Caco-2 (cell line): ENCODE measurements at regions not wholly inside any gene's neighbourhood (a gene's known extent, or its start where the extent isn't known, plus 50 kb on each side); places are given as distances from the start of the nearest gene placed in this dataset.

Experiments
- BruUV-seq: library from RNA; stranded (reverse); fragments of 400-500 nt; replicated peaks from 2 replicates; lab custom pipeline; 2021; lab: Mats Ljungman, UMichigan
- CTCF ChIA-PET: fragments of 300-600 bp; sonication (Branson Sonifier 250); formaldehyde crosslinking; loops from one replicate; lab custom pipeline; 2022; ENCODE audit warnings: antibody characterized with exemption; lab: Charles Lee
- POLR2A ChIA-PET: fragments of 300-600 bp; sonication (Branson Sonifier 250); formaldehyde crosslinking; loops from one replicate; lab custom pipeline; 2022; ENCODE audit warnings: antibody characterized with exemption; lab: Charles Lee
- DNase-seq, 2 experiments: peaks; one replicate each; pipeline versions ENCODE4 v3.0.0 to v3.0.0-alpha.2; 2020 to 2022
- H3K27me3 ChIP-seq: replicated peaks from 2 replicates; pipeline ENCODE4 v1.6.0; 2011; ENCODE audit warnings: low read length; ENCODE audit not compliant: control insufficient read depth, insufficient read depth
- H3K36me3 ChIP-seq: 2 replicates; pipeline ENCODE4 v1.5.1; 2011; ENCODE audit warnings: low read length; ENCODE audit not compliant: control insufficient read depth, insufficient read depth
- H3K4me1 ChIP-seq: fragments of 250-450 bp; sonication (Bioruptor Pico); 2 replicates; pipeline ENCODE4 v1.5.1; 2020; ENCODE audit warnings: mild to moderate bottlenecking
- H3K4me3 ChIP-seq: 2 replicates; pipeline ENCODE4 v1.5.1; 2011; ENCODE audit warnings: low read depth, mild to moderate bottlenecking, control low read depth, low read length
- H3K9me3 ChIP-seq: fragments of 250-450 bp; sonication (Bioruptor Pico); 2 replicates; pipeline ENCODE4 v1.5.1; 2020; ENCODE audit warnings: mild to moderate bottlenecking, moderate library complexity
- H3K27ac Mint-ChIP-seq: one replicate; pipeline ENCODE4 v1.8.0; 2022; ENCODE audit warnings: mixed read lengths; ENCODE audit not compliant: unreplicated experiment
- H3K27me3 Mint-ChIP-seq: one replicate; pipeline ENCODE4 v1.8.0; 2022; ENCODE audit warnings: mixed read lengths; ENCODE audit not compliant: insufficient read depth, unreplicated experiment
- H3K36me3 Mint-ChIP-seq: one replicate; pipeline ENCODE4 v1.8.0; 2022; ENCODE audit warnings: mild to moderate bottlenecking, mixed read lengths; ENCODE audit not compliant: insufficient read depth, unreplicated experiment
- H3K4me1 Mint-ChIP-seq: one replicate; pipeline ENCODE4 v1.8.0; 2022; ENCODE audit warnings: low read depth, mixed read lengths; ENCODE audit not compliant: unreplicated experiment
- H3K4me3 Mint-ChIP-seq: one replicate; pipeline ENCODE4 v1.8.0; 2022; ENCODE audit warnings: mild to moderate bottlenecking, moderate library complexity, mixed read lengths; ENCODE audit not compliant: unreplicated experiment
- H3K9me3 Mint-ChIP-seq: one replicate; pipeline ENCODE4 v1.8.0; 2022; ENCODE audit warnings: mixed read lengths; ENCODE audit not compliant: unreplicated experiment
- intact Hi-C: fragments of 100-400 bp; cut with micrococcal nuclease; formaldehyde crosslinking; loops from one replicate; pipeline ENCODE4 v1.10.0; 2022; ENCODE audit not compliant: unreplicated experiment
- TF ChIP-seq, protein P1 (sequence below), 2 experiments: fragments of 200-600 bp in 1 of 2; IDR thresholded peaks; 1 replicate in 1 of 2; 2 replicates in 1 of 2; pipeline versions ENCODE4 v1.5.1 to v1.8.0; 2011 to 2022; ENCODE audit warnings: antibody characterized with exemption in 1 of 2, control low read depth in 1 of 2, inconsistent platforms in 1 of 2, low read depth in 1 of 2, low read length in 1 of 2, mild to moderate bottlenecking in 1 of 2, moderate library complexity in 1 of 2; ENCODE audit not compliant: insufficient read depth in 1 of 2, severe bottlenecking in 1 of 2, unreplicated experiment in 1 of 2

DNA sequence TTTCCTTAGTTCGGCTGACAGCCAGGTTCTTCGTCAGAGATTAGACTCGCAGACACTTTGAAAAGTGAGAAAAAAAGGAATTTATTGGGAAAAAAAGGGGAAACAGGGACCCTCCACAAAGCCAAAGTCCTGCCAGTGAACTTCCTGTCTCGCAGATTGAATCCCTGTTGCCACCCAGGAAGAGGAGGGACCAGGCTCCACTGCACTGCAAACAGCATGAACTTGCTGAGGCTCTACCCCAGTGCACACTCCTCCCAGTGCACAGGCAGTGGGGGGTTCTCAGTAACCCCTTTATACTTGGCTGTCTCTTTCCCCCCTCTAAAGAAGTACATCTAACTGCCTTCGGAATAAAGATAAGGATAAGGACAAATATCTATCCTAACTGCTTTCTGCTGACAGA is 959.0 kb downstream of the GRIK2 start:
- Mint-ChIP-seq H3K4me1 (no peaks in the 10 kb centered on the region), H3K36me3 (no peaks in the 10 kb centered on the region), H3K27ac (no peak overlapping the region), H3K27me3 (no peaks in the 10 kb centered on the region), H3K4me3 (no peak overlapping the region), H3K9me3 (no peaks in the 10 kb centered on the region)
- Histone ChIP-seq H3K36me3 (no peaks in the 10 kb centered on the region), H3K4me1 (no peaks in the 10 kb centered on the region), H3K4me3 (no peak overlapping the region), H3K9me3 (no peaks in the 10 kb centered on the region), H3K27me3 (no peaks in the 10 kb centered on the region)
- ChIA-PET CTCF (no interaction called here), POLR2A (no interaction called here)
- intact Hi-C loops: no loop called here
- no peak for DNase-seq
- no TSS peak for BruUV-seq
- TF ChIP-seq, protein P1, sequence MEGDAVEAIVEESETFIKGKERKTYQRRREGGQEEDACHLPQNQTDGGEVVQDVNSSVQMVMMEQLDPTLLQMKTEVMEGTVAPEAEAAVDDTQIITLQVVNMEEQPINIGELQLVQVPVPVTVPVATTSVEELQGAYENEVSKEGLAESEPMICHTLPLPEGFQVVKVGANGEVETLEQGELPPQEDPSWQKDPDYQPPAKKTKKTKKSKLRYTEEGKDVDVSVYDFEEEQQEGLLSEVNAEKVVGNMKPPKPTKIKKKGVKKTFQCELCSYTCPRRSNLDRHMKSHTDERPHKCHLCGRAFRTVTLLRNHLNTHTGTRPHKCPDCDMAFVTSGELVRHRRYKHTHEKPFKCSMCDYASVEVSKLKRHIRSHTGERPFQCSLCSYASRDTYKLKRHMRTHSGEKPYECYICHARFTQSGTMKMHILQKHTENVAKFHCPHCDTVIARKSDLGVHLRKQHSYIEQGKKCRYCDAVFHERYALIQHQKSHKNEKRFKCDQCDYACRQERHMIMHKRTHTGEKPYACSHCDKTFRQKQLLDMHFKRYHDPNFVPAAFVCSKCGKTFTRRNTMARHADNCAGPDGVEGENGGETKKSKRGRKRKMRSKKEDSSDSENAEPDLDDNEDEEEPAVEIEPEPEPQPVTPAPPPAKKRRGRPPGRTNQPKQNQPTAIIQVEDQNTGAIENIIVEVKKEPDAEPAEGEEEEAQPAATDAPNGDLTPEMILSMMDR (IDR thresholded peaks at IDR 0.05; ENCODE audit: insufficient read depth in 1 of 2, low read depth in 1 of 2, low read length in 1 of 2, severe bottlenecking in 1 of 2, unreplicated experiment in 1 of 2): no peak

DNA sequence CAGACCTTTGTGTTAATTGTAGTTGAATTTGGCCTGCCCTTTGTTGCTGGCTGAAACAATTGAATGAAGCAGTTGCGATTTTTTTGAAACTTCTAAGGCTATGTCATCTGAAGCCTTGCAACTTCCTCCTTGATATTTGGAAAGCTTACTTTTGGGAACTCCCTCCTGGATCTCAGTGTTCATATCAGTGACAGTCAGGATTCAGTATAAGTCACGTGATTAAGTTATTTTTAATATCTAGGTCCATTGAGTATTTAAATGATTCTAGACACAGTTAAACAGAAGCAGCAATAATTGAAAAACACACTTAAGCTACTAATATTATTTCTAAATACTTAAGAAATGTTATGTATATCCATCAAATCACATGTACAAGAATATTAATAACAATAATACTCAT is 951.3 kb downstream of the GRIK2 start:
- H3K36me3 ChIP-seq: no peaks in the 10 kb centered on the region
- intact Hi-C loops: no loop called here
- TF ChIP-seq, protein P1 (IDR thresholded peaks at IDR 0.05; ENCODE audit: insufficient read depth in 1 of 2, low read depth in 1 of 2, low read length in 1 of 2, severe bottlenecking in 1 of 2, unreplicated experiment in 1 of 2): no peak
- no peaks in the 10 kb centered on the region for H3K27me3 ChIP-seq
- no peak overlapping the region for H3K4me3 ChIP-seq
- no peaks in the 10 kb centered on the region for H3K36me3 Mint-ChIP-seq
- H3K4me3 Mint-ChIP-seq: no peak overlapping the region
- BruUV-seq: no TSS peak
- DNase-seq: no peak
- H3K4me1 Mint-ChIP-seq: no peaks in the 10 kb centered on the region
- H3K9me3 ChIP-seq: no peaks in the 10 kb centered on the region
- no peak overlapping the region for H3K27ac Mint-ChIP-seq
- no peaks in the 10 kb centered on the region for H3K27me3 Mint-ChIP-seq
- POLR2A ChIA-PET: no interaction called here
- CTCF ChIA-PET: no interaction called here
- H3K9me3 Mint-ChIP-seq: no peaks in the 10 kb centered on the region
- H3K4me1 ChIP-seq: no peaks in the 10 kb centered on the region

DNA sequence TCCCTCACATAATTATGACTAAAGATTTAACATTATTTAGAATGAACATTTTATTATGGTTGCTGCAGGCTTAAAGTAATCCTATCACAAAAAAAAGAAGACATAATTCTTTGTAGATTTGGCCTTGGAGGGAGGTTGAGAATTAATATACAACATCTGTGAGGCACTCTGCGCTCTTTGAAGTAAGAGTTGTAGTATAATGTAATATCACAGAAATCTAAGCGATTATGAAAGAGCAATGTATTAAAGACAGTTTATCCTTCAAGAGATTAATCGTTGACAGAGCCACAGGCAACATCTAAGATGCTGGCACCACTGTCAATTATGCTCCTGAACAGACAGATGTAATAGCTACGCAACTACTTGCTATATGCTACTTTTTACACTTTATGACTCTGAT is 946.8 kb downstream of the GRIK2 start:
- POLR2A ChIA-PET: no interaction called here
- no peaks in the 10 kb centered on the region for H3K27me3 Mint-ChIP-seq
- DNase-seq: no peak
- CTCF ChIA-PET: no interaction called here
- H3K4me1 ChIP-seq: no peaks in the 10 kb centered on the region
- H3K9me3 ChIP-seq: no peaks in the 10 kb centered on the region
- H3K36me3 ChIP-seq: no peaks in the 10 kb centered on the region
- no peak overlapping the region for H3K4me3 ChIP-seq
- BruUV-seq: no TSS peak
- no peaks in the 10 kb centered on the region for H3K27me3 ChIP-seq
- TF ChIP-seq, protein P1 (IDR thresholded peaks at IDR 0.05; ENCODE audit: insufficient read depth in 1 of 2, low read depth in 1 of 2, low read length in 1 of 2, severe bottlenecking in 1 of 2, unreplicated experiment in 1 of 2): no peak
- no peak overlapping the region for H3K4me3 Mint-ChIP-seq
- no peaks in the 10 kb centered on the region for H3K9me3 Mint-ChIP-seq
- intact Hi-C loops: no loop called here
- no peaks in the 10 kb centered on the region for H3K4me1 Mint-ChIP-seq
- no peaks in the 10 kb centered on the region for H3K36me3 Mint-ChIP-seq
- H3K27ac Mint-ChIP-seq: no peak overlapping the region
